HepG2 (cell line): ENCODE measurements at regions not wholly inside any gene's neighbourhood (a gene's known extent, or its start where the extent isn't known, plus 50 kb on each side); places are given as distances from the start of the nearest gene placed in this dataset.

Source experiments
- CCDC6 ChIP-seq: sonication (generic); formaldehyde crosslinking; IDR thresholded peaks from 2 replicates; pipeline ENCODE4 v1.8.1; 2022; ENCODE audit warnings: mild to moderate bottlenecking, missing genetic modification reagents, moderate library complexity
- CEBPB ChIP-seq: IDR thresholded peaks from 2 replicates; pipeline ENCODE4 v1.6.1; 2011; ENCODE audit warnings: low read depth, low read length, improper control_type of control experiment, borderline replicate concordance
- HMG20A ChIP-seq: IDR thresholded peaks from 2 replicates; pipeline ENCODE4 v1.6.1; 2016; ENCODE audit warnings: borderline replicate concordance
- MED1 ChIP-seq: sonication (generic); formaldehyde crosslinking; IDR thresholded peaks from 2 replicates; pipeline ENCODE4 v1.4.0; 2020; ENCODE audit warnings: missing genetic modification reagents
- RBAK ChIP-seq: sonication (generic); formaldehyde crosslinking; IDR thresholded peaks from 2 replicates; pipeline ENCODE4 v1.5.1; 2020; ENCODE audit warnings: mild to moderate bottlenecking, missing genetic modification reagents
- ZNF652 ChIP-seq: IDR thresholded peaks from 2 replicates; pipeline ENCODE4 v1.6.1; 2016; ENCODE audit warnings: low read depth, borderline replicate concordance
- ZNF670 ChIP-seq: sonication (generic); formaldehyde crosslinking; IDR thresholded peaks from 2 replicates; pipeline ENCODE4 v1.8.0; 2022; ENCODE audit warnings: mild to moderate bottlenecking, missing genetic modification reagents, borderline replicate concordance
- TF ChIP-seq, protein P1 (sequence below): sonication (generic); formaldehyde crosslinking; IDR thresholded peaks from 2 replicates; pipeline ENCODE4 v1.4.0; 2020; ENCODE audit warnings: missing genetic modification reagents
- TF ChIP-seq, protein P2 (sequence below): sonication (generic); formaldehyde crosslinking; IDR thresholded peaks from 2 replicates; pipeline ENCODE4 v1.5.1; 2020; ENCODE audit warnings: mild to moderate bottlenecking, missing genetic modification reagents, borderline replicate concordance
- TF ChIP-seq, protein P3 (sequence below): sonication (generic); formaldehyde crosslinking; conservative IDR thresholded peaks from 2 replicates; pipeline ENCODE4 v1.4.0; 2020; ENCODE audit warnings: missing genetic modification reagents
- TF ChIP-seq, protein P4 (sequence below): sonication (generic); formaldehyde crosslinking; IDR thresholded peaks from 2 replicates; pipeline ENCODE4 v1.4.0; 2020; ENCODE audit warnings: mild to moderate bottlenecking, missing genetic modification reagents
- TF ChIP-seq, protein P5 (sequence below): sonication (generic); formaldehyde crosslinking; IDR thresholded peaks from 2 replicates; pipeline ENCODE4 v1.8.0; 2022; ENCODE audit warnings: missing genetic modification reagents, mild to moderate bottlenecking, moderate library complexity, borderline replicate concordance
- TF ChIP-seq, protein P6 (sequence below): sonication (generic); formaldehyde crosslinking; IDR thresholded peaks from 2 replicates; pipeline ENCODE4 v1.5.0; 2020; ENCODE audit warnings: missing genetic modification reagents, mild to moderate bottlenecking, borderline replicate concordance

DNA sequence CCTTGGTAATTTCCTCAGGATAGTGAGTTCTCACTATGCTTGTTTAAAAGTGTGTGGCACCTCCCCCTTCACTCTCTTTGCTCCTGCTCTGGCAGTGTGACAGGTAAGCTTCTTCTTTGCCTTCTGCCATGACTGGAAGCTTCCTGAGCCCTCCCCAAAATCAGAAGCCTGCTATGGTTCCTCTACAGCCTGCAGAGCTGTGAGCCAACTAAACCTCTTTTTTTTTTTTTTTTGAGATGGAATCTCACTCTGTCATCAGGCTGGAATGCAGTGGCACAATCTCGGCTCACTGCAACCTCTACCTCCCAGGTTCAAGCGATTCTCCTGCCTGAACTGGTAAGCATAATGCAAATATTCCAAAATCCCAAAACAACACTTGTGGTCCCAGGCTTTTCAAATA, 80.0 kb downstream of the SOWAHC start (continued):
- TF ChIP-seq CCDC6 (CRISPR knock-in tag) (no peak), ZNF652 (CRISPR knock-in tag) (no peak), ZNF670 (CRISPR knock-in tag) (no peak), RBAK (no peak), MED1 (peak; percentile 42; the same call in 1 of the 2 replicates), HMG20A (CRISPR knock-in tag) (0 out of 2 replicates have a peak, but pooled peaks have one; percentile 16), CEBPB (peak; percentile 42; the same call in 1 of the 2 replicates)
- TF ChIP-seq, protein P1, sequence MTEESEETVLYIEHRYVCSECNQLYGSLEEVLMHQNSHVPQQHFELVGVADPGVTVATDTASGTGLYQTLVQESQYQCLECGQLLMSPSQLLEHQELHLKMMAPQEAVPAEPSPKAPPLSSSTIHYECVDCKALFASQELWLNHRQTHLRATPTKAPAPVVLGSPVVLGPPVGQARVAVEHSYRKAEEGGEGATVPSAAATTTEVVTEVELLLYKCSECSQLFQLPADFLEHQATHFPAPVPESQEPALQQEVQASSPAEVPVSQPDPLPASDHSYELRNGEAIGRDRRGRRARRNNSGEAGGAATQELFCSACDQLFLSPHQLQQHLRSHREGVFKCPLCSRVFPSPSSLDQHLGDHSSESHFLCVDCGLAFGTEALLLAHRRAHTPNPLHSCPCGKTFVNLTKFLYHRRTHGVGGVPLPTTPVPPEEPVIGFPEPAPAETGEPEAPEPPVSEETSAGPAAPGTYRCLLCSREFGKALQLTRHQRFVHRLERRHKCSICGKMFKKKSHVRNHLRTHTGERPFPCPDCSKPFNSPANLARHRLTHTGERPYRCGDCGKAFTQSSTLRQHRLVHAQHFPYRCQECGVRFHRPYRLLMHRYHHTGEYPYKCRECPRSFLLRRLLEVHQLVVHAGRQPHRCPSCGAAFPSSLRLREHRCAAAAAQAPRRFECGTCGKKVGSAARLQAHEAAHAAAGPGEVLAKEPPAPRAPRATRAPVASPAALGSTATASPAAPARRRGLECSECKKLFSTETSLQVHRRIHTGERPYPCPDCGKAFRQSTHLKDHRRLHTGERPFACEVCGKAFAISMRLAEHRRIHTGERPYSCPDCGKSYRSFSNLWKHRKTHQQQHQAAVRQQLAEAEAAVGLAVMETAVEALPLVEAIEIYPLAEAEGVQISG (CRISPR knock-in tag), result no peak
- TF ChIP-seq, protein P2, sequence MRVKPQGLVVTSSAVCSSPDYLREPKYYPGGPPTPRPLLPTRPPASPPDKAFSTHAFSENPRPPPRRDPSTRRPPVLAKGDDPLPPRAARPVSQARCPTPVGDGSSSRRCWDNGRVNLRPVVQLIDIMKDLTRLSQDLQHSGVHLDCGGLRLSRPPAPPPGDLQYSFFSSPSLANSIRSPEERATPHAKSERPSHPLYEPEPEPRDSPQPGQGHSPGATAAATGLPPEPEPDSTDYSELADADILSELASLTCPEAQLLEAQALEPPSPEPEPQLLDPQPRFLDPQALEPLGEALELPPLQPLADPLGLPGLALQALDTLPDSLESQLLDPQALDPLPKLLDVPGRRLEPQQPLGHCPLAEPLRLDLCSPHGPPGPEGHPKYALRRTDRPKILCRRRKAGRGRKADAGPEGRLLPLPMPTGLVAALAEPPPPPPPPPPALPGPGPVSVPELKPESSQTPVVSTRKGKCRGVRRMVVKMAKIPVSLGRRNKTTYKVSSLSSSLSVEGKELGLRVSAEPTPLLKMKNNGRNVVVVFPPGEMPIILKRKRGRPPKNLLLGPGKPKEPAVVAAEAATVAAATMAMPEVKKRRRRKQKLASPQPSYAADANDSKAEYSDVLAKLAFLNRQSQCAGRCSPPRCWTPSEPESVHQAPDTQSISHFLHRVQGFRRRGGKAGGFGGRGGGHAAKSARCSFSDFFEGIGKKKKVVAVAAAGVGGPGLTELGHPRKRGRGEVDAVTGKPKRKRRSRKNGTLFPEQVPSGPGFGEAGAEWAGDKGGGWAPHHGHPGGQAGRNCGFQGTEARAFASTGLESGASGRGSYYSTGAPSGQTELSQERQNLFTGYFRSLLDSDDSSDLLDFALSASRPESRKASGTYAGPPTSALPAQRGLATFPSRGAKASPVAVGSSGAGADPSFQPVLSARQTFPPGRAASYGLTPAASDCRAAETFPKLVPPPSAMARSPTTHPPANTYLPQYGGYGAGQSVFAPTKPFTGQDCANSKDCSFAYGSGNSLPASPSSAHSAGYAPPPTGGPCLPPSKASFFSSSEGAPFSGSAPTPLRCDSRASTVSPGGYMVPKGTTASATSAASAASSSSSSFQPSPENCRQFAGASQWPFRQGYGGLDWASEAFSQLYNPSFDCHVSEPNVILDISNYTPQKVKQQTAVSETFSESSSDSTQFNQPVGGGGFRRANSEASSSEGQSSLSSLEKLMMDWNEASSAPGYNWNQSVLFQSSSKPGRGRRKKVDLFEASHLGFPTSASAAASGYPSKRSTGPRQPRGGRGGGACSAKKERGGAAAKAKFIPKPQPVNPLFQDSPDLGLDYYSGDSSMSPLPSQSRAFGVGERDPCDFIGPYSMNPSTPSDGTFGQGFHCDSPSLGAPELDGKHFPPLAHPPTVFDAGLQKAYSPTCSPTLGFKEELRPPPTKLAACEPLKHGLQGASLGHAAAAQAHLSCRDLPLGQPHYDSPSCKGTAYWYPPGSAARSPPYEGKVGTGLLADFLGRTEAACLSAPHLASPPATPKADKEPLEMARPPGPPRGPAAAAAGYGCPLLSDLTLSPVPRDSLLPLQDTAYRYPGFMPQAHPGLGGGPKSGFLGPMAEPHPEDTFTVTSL, result 0 out of 2 replicates have a peak, but pooled peaks have one; percentile 37
- TF ChIP-seq, protein P3, sequence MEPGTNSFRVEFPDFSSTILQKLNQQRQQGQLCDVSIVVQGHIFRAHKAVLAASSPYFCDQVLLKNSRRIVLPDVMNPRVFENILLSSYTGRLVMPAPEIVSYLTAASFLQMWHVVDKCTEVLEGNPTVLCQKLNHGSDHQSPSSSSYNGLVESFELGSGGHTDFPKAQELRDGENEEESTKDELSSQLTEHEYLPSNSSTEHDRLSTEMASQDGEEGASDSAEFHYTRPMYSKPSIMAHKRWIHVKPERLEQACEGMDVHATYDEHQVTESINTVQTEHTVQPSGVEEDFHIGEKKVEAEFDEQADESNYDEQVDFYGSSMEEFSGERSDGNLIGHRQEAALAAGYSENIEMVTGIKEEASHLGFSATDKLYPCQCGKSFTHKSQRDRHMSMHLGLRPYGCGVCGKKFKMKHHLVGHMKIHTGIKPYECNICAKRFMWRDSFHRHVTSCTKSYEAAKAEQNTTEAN (CRISPR knock-in tag), result 0 out of 2 replicates have a peak, but pooled peaks have one; percentile 34
- TF ChIP-seq, protein P4, sequence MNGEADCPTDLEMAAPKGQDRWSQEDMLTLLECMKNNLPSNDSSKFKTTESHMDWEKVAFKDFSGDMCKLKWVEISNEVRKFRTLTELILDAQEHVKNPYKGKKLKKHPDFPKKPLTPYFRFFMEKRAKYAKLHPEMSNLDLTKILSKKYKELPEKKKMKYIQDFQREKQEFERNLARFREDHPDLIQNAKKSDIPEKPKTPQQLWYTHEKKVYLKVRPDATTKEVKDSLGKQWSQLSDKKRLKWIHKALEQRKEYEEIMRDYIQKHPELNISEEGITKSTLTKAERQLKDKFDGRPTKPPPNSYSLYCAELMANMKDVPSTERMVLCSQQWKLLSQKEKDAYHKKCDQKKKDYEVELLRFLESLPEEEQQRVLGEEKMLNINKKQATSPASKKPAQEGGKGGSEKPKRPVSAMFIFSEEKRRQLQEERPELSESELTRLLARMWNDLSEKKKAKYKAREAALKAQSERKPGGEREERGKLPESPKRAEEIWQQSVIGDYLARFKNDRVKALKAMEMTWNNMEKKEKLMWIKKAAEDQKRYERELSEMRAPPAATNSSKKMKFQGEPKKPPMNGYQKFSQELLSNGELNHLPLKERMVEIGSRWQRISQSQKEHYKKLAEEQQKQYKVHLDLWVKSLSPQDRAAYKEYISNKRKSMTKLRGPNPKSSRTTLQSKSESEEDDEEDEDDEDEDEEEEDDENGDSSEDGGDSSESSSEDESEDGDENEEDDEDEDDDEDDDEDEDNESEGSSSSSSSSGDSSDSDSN (CRISPR knock-in tag), result no peak
- TF ChIP-seq, protein P5, sequence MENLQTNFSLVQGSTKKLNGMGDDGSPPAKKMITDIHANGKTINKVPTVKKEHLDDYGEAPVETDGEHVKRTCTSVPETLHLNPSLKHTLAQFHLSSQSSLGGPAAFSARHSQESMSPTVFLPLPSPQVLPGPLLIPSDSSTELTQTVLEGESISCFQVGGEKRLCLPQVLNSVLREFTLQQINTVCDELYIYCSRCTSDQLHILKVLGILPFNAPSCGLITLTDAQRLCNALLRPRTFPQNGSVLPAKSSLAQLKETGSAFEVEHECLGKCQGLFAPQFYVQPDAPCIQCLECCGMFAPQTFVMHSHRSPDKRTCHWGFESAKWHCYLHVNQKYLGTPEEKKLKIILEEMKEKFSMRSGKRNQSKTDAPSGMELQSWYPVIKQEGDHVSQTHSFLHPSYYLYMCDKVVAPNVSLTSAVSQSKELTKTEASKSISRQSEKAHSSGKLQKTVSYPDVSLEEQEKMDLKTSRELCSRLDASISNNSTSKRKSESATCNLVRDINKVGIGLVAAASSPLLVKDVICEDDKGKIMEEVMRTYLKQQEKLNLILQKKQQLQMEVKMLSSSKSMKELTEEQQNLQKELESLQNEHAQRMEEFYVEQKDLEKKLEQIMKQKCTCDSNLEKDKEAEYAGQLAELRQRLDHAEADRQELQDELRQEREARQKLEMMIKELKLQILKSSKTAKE (CRISPR knock-in tag), result no peak
- TF ChIP-seq, protein P6, sequence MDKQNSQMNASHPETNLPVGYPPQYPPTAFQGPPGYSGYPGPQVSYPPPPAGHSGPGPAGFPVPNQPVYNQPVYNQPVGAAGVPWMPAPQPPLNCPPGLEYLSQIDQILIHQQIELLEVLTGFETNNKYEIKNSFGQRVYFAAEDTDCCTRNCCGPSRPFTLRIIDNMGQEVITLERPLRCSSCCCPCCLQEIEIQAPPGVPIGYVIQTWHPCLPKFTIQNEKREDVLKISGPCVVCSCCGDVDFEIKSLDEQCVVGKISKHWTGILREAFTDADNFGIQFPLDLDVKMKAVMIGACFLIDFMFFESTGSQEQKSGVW (CRISPR knock-in tag), result no peak
